B cell (primary cell): ENCODE measurements at regions not wholly inside any gene's neighbourhood (a gene's known extent, or its start where the extent isn't known, plus 50 kb on each side); places are given as distances from the start of the nearest gene placed in this dataset.

ENCODE experiments used
- ATAC-seq: fragments of 200-7000 bp; cut with Tn5 transposase; one replicate; pipeline ENCODE4 v1.10.0; 2021; ENCODE audit warnings: low read depth, mild to moderate bottlenecking, moderate number of reproducible peaks, moderate library complexity
- CTCF ChIA-PET: fragments of 350-600 bp; sonication (Branson Sonifier 250); formaldehyde crosslinking; loops from one replicate; lab custom pipeline; 2021; ENCODE audit warnings: antibody characterized with exemption, inconsistent platforms; lab: Charles Lee
- POLR2A ChIA-PET: fragments of 350-600 bp; sonication (Branson Sonifier 250); formaldehyde crosslinking; loops from one replicate; lab custom pipeline; 2021; ENCODE audit warnings: antibody characterized with exemption; lab: Charles Lee
- DNase-seq: peaks from one replicate; pipeline ENCODE4 v3.0.0; 2013
- H2AFZ ChIP-seq: 2 replicates; pipeline ENCODE4 v1.6.1; 2012; ENCODE audit warnings: mild to moderate bottlenecking, low read depth, low read length; ENCODE audit not compliant: insufficient read depth, poor library complexity, severe bottlenecking
- H3K27ac ChIP-seq, 2 donors: 1 replicate in 1 of 2; 2 replicates in 1 of 2; pipeline ENCODE4 v1.5.1; 2012 to 2013; ENCODE audit warnings: low read length in 2 of 2, mild to moderate bottlenecking in 2 of 2, moderate library complexity in 1 of 2
- H3K27me3 ChIP-seq, 4 experiments: fragments of 200-600 bp in 1 of 4; sonication (generic) in 1 of 4; replicated peaks in 1 of 4; 1 replicate in 2 of 4; 2 replicates in 2 of 4; pipeline versions ENCODE4 v1.6.1 to v1.7.0; 2013 to 2016; ENCODE audit warnings: low read length in 3 of 4, mild to moderate bottlenecking in 2 of 4, mixed read lengths in 1 of 4, moderate library complexity in 1 of 4; ENCODE audit not compliant: insufficient read depth in 4 of 4, control insufficient read depth in 3 of 4; ENCODE audit errors: control extremely low read depth in 1 of 4
- H3K36me3 ChIP-seq, 2 experiments: replicated peaks in 1 of 2; 1 replicate in 1 of 2; 2 replicates in 1 of 2; pipeline versions ENCODE4 v1.6.1 to v1.7.1; 2013; ENCODE audit warnings: low read length in 1 of 2; ENCODE audit not compliant: insufficient read depth in 2 of 2, control insufficient read depth in 1 of 2; ENCODE audit errors: control extremely low read depth in 1 of 2, extremely low read depth in 1 of 2
- H3K4me1 ChIP-seq, 2 donors: fragments of 200-600 bp in 1 of 2; sonication (generic) in 1 of 2; 1 replicate in 1 of 2; 2 replicates in 1 of 2; pipeline versions ENCODE4 v1.5.1 to v1.6.1; 2013 to 2017; ENCODE audit warnings: low read length in 2 of 2; ENCODE audit not compliant: control insufficient read depth in 2 of 2, insufficient read depth in 2 of 2
- H3K4me2 ChIP-seq: replicated peaks from 2 replicates; pipeline ENCODE3; 2012; ENCODE audit warnings: mild to moderate bottlenecking, low read depth, low read length; ENCODE audit not compliant: poor library complexity, severe bottlenecking
- H3K4me3 ChIP-seq, 5 experiments: fragments of 200-600 bp in 1 of 5; sonication (generic) in 1 of 5; 1 replicate in 3 of 5; 2 replicates in 2 of 5; pipeline versions ENCODE4 v1.5.1 to v1.7.0; 2011 to 2016; ENCODE audit warnings: low read length in 4 of 5, mild to moderate bottlenecking in 4 of 5, low read depth in 2 of 5, control low read depth in 1 of 5, moderate library complexity in 1 of 5; ENCODE audit not compliant: insufficient read depth in 1 of 5; ENCODE audit errors: control extremely low read depth in 1 of 5, extremely low read depth in 1 of 5
- H3K79me2 ChIP-seq: fragments of 200-600 bp; sonication (generic); one replicate; pipeline ENCODE4 v1.6.0; 2016; ENCODE audit warnings: low read length; ENCODE audit not compliant: control insufficient read depth, insufficient read depth
- H3K9ac ChIP-seq: fragments of 200-600 bp; sonication (generic); 2 replicates; pipeline ENCODE4 v1.6.1; 2017; ENCODE audit warnings: mild to moderate bottlenecking, low read length, moderate library complexity
- H3K9me3 ChIP-seq, 3 donors: one replicate each; pipeline versions ENCODE4 v1.6.1 to v1.7.1; 2013; ENCODE audit warnings: low read length in 2 of 3; ENCODE audit not compliant: control insufficient read depth in 2 of 3, insufficient read depth in 1 of 3; ENCODE audit errors: control extremely low read depth in 1 of 3
- H4K20me1 ChIP-seq: 2 replicates; pipeline ENCODE4 v1.6.0; 2012; ENCODE audit warnings: mild to moderate bottlenecking, low read length; ENCODE audit not compliant: insufficient read depth, control insufficient read depth, poor library complexity, severe bottlenecking
- H3K27ac Mint-ChIP-seq: one replicate; pipeline ENCODE4 v1.8.0; 2021; ENCODE audit warnings: mixed read lengths
- H3K27me3 Mint-ChIP-seq: one replicate; pipeline ENCODE4 v1.8.0; 2021; ENCODE audit warnings: mixed read lengths
- H3K4me1 Mint-ChIP-seq: one replicate; pipeline ENCODE4 v1.8.0; 2021; ENCODE audit warnings: mixed read lengths
- H3K4me3 Mint-ChIP-seq: one replicate; pipeline ENCODE4 v1.8.0; 2021; ENCODE audit warnings: mixed read lengths
- H3K9me3 Mint-ChIP-seq: one replicate; pipeline ENCODE4 v1.8.0; 2022; ENCODE audit warnings: mixed read lengths; ENCODE audit not compliant: insufficient read depth
- EZH2 ChIP-seq: IDR thresholded peaks from 2 replicates; pipeline ENCODE4 v1.6.1; 2012; ENCODE audit warnings: borderline replicate concordance, low read depth, mild to moderate bottlenecking, moderate library complexity, low read length; ENCODE audit not compliant: insufficient read depth, poor library complexity, severe bottlenecking
- WGBS: methylation state at CpG from one replicate; pipeline ENCODE4 v1.1.5; 2013; ENCODE audit warnings: missing lambda C conversion rate; ENCODE audit not compliant: insufficient coverage; 5-methylcytosine and 5-hydroxymethylcytosine counted together
- intact Hi-C: fragments of 100-400 bp; cut with micrococcal nuclease; formaldehyde crosslinking; loops from one replicate; pipeline ENCODE4 v1.10.0; 2022
- TF ChIP-seq, protein P1 (sequence below): fragments of 200-600 bp; IDR thresholded peaks from one replicate; pipeline ENCODE4 v1.8.0; 2022; ENCODE audit warnings: antibody characterized with exemption, mild to moderate bottlenecking

DNA sequence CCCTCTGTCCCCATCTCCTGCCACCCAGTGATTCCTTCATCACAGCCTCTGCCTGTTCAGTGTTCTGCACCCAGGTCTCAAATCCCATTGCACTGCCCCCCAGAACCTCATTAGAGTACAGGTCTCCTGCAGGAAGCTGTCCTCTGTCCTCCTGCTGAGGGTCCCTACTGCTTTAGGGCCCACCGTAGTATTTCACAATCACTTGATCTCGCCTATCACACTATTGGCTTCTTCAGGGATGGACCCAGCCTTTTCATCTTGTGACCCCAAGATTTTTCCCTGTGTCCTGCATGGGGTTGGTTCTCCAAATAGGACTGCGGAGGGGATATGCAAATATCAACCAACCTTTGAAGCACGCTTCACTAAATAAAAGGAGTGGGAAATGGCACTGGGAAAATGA, 331.1 kb upstream of the AJAP1 start:
- peaks cover 0 to 32% (median 2%) of the 10 kb centered on the region in 3 donors for H3K9me3 ChIP-seq
- Mint-ChIP-seq H3K27ac (no peak overlapping the region), H3K4me3 (no peak overlapping the region), H3K4me1 (no peaks in the 10 kb centered on the region), H3K9me3 (peaks cover 5% of the 10 kb centered on the region), H3K27me3 (peaks cover 4% of the 10 kb centered on the region)
- no peak overlapping the region for H3K4me2 ChIP-seq
- no peak overlapping the region for H2AFZ ChIP-seq
- TF ChIP-seq, protein P1, sequence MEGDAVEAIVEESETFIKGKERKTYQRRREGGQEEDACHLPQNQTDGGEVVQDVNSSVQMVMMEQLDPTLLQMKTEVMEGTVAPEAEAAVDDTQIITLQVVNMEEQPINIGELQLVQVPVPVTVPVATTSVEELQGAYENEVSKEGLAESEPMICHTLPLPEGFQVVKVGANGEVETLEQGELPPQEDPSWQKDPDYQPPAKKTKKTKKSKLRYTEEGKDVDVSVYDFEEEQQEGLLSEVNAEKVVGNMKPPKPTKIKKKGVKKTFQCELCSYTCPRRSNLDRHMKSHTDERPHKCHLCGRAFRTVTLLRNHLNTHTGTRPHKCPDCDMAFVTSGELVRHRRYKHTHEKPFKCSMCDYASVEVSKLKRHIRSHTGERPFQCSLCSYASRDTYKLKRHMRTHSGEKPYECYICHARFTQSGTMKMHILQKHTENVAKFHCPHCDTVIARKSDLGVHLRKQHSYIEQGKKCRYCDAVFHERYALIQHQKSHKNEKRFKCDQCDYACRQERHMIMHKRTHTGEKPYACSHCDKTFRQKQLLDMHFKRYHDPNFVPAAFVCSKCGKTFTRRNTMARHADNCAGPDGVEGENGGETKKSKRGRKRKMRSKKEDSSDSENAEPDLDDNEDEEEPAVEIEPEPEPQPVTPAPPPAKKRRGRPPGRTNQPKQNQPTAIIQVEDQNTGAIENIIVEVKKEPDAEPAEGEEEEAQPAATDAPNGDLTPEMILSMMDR, result no peak
- no peak for TF ChIP-seq EZH2
- H3K27ac ChIP-seq, result no peak overlapping the region
- DNase-seq (no peak), ATAC-seq (no peak)
- H3K27me3 ChIP-seq, result no peaks in the 10 kb centered on the region
- no peaks in the 10 kb centered on the region for H3K4me1 ChIP-seq
- 100% methylated on average over 3 of the region's 4 CpGs for WGBS
- no peaks in the 10 kb centered on the region for H4K20me1 ChIP-seq
- no peak overlapping the region for H3K4me3 ChIP-seq
- H3K9ac ChIP-seq, result no peak overlapping the region
- ChIA-PET CTCF (no interaction called here), POLR2A (no interaction called here)
- intact Hi-C loops, result no loop called here
- no peaks in the 10 kb centered on the region for H3K79me2 ChIP-seq
- no peaks in the 10 kb centered on the region for H3K36me3 ChIP-seq

GRCh38 chr1:4324525-4324924, 329.9 kb upstream of the AJAP1 start:
- no peaks in the 10 kb centered on the region for H3K4me1 Mint-ChIP-seq
- intact Hi-C loops, result no loop called here
- ChIA-PET POLR2A (no interaction called here), CTCF (no interaction called here)
- H3K79me2 ChIP-seq, result no peaks in the 10 kb centered on the region
- H3K27me3 Mint-ChIP-seq, result peaks cover 9% of the 10 kb centered on the region
- no peak for TF ChIP-seq EZH2
- TF ChIP-seq, protein P1, result no peak
- H3K27ac ChIP-seq, result no peak overlapping the region
- peaks cover 0 to 35% (median 2%) of the 10 kb centered on the region in 3 donors for H3K9me3 ChIP-seq
- no peak overlapping the region for H3K9ac ChIP-seq
- H3K36me3 ChIP-seq, result no peaks in the 10 kb centered on the region
- no peak overlapping the region for H3K4me2 ChIP-seq
- no peak overlapping the region for H2AFZ ChIP-seq
- peaks cover 5% of the 10 kb centered on the region for H3K9me3 Mint-ChIP-seq
- no peak for ATAC-seq
- no peak overlapping the region for H3K4me3 Mint-ChIP-seq
- H3K4me3 ChIP-seq, result no peak overlapping the region
- no peak overlapping the region for H3K27ac Mint-ChIP-seq
- WGBS, result 88% methylated on average over 5 of the region's 9 CpGs
- H3K4me1 ChIP-seq, result no peaks in the 10 kb centered on the region
- H4K20me1 ChIP-seq, result no peaks in the 10 kb centered on the region
- no peaks in the 10 kb centered on the region for H3K27me3 ChIP-seq
- DNase-seq, result no peak
